ENCODE measurements at regions not wholly inside any gene's neighbourhood (a gene's known extent, or its start where the extent isn't known, plus 50 kb on each side); places are given as distances from the start of the nearest gene placed in this dataset.

DNA sequence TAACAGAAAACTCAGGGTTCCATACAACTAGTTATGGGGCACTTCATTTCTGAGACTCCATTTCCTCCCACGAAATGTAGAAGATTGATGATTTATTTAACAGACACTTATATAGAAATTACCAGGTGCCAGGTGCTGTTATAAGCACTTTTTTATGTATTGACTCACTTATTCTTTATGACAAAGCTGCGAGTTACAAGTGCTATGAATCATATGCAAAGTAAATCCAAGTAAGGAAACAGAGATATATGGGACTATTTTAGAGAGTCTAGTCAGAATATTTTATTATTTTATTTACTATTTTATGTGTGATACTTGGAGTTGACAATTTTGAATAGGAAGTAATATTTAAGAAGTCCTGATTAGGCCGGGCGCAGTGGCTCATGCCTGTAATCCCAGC lies 822.8 kb upstream of the C9orf72 start:
- TF ChIP-seq, protein P1, sequence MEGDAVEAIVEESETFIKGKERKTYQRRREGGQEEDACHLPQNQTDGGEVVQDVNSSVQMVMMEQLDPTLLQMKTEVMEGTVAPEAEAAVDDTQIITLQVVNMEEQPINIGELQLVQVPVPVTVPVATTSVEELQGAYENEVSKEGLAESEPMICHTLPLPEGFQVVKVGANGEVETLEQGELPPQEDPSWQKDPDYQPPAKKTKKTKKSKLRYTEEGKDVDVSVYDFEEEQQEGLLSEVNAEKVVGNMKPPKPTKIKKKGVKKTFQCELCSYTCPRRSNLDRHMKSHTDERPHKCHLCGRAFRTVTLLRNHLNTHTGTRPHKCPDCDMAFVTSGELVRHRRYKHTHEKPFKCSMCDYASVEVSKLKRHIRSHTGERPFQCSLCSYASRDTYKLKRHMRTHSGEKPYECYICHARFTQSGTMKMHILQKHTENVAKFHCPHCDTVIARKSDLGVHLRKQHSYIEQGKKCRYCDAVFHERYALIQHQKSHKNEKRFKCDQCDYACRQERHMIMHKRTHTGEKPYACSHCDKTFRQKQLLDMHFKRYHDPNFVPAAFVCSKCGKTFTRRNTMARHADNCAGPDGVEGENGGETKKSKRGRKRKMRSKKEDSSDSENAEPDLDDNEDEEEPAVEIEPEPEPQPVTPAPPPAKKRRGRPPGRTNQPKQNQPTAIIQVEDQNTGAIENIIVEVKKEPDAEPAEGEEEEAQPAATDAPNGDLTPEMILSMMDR (conservative IDR thresholded peaks at IDR 0.05; ENCODE audit: low read depth, low read length), result no peak
- no peak for DNase-seq (ENCODE audit: low read depth)
- H3K4me3 ChIP-seq (ENCODE audit: low read depth, low read length), result no peak overlapping the region

DNA sequence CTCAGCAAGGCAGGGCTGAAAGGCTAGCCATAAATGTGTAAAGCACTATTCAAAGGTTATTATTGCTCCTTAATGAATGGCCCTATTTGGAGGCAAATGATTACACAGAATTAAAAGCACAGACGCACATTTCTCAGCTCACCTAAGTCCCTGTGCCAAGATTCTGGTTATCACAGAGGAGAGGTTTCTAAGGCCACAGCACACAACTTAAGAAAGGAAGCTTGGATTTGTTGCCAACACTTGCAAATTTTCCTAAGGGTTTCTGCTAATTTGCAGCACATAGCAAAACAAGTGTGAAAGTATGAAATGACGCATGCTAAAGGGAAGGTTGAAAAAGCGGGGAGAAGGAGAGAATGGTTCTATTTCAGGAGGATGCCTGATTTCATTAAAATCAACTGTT lies 834.1 kb upstream of the C9orf72 start:
- DNase-seq (ENCODE audit: low read depth), result no peak
- no peak overlapping the region for H3K4me3 ChIP-seq (ENCODE audit: low read depth, low read length)
- TF ChIP-seq, protein P1 (conservative IDR thresholded peaks at IDR 0.05; ENCODE audit: low read depth, low read length), result no peak

DNA sequence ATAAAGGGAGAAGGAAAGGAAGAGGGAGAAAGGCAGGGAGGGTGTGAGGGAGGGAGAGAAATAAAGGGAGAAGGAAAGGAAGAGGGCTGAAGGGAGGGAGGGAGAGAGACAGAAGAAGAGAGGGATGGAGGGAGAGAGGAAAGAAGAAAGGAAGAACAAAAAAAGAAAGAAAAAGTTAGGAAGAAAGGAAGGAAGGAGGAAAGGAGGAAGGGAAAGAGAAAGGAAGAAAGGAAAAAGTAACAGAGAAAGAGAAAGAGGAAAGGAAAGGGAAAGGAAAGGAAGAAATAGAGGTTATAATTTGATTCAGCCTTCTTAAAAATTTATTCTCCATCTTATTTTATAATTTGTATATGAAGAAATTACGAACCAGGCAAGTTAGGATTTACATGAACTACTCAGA lies 836.6 kb upstream of the C9orf72 start:
- H3K4me3 ChIP-seq (ENCODE audit: low read depth, low read length), result no peak overlapping the region
- no peak for DNase-seq (ENCODE audit: low read depth)
- TF ChIP-seq, protein P1 (conservative IDR thresholded peaks at IDR 0.05; ENCODE audit: low read depth, low read length), result no peak

DNA sequence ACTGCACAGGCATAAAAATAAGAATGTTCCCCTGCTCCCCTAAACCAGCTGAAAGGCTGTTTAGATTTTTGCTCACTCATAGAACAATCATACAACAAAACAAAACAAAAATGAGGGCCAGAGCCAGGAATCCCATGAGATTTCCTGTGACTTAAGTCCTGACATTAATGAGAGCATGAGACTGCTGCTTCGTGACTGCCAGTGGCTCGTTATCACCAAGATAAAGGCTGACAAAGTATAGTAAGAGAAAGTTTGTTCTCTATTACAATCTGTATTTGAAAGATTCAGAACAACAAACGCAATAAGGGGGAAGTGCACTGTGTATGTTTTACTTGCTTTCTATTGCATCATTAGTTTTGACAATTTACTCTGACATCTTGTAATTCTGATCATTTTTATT lies 837.1 kb upstream of the C9orf72 start:
- no peak for DNase-seq (ENCODE audit: low read depth)
- H3K4me3 ChIP-seq (ENCODE audit: low read depth, low read length), result no peak overlapping the region
- TF ChIP-seq, protein P1 (conservative IDR thresholded peaks at IDR 0.05; ENCODE audit: low read depth, low read length), result no peak

DNA sequence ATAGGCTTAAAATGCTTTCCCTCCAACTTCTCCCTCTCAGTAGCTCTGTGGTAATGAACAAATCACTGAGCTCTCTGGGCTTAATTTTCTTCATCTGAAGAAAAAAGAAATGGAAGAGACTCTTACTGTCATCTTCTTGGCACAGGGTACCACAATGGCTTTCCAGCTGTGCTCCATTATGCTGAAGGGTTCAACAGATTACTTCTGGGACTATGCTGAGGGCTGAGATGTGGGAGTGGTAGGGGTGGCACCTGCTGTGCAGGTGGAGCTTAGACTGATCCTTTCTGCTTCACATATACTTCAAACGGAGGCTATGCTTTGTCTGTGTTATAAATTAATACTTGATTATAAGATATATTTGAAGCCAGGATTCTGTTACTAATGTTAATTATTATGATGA lies 840.2 kb upstream of the C9orf72 start:
- DNase-seq (ENCODE audit: low read depth), result no peak
- TF ChIP-seq, protein P1 (conservative IDR thresholded peaks at IDR 0.05; ENCODE audit: low read depth, low read length), result no peak
- H3K4me3 ChIP-seq (ENCODE audit: low read depth, low read length), result no peak overlapping the region

DNA sequence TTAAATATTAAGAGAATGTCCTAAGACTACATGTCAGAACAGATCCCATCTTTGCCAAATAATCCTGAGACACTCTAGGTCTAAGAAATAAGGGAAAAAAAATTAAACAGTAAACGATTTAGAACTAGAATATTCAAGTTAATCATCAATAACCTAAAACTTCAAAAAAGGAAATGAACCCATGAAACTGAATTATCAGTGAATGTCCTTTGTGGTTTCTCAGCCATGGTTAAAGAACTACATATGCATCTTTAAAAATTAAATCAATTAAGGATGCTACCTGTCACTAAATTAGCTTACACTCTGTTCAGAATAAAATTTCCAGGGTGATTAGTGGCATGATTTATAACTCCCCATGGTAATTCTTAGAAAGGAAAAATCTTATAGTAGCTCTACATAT lies 850.0 kb upstream of the C9orf72 start:
- TF ChIP-seq, protein P1 (conservative IDR thresholded peaks at IDR 0.05; ENCODE audit: low read depth, low read length), result no peak
- DNase-seq (ENCODE audit: low read depth), result no peak
- no peak overlapping the region for H3K4me3 ChIP-seq (ENCODE audit: low read depth, low read length)

DNA sequence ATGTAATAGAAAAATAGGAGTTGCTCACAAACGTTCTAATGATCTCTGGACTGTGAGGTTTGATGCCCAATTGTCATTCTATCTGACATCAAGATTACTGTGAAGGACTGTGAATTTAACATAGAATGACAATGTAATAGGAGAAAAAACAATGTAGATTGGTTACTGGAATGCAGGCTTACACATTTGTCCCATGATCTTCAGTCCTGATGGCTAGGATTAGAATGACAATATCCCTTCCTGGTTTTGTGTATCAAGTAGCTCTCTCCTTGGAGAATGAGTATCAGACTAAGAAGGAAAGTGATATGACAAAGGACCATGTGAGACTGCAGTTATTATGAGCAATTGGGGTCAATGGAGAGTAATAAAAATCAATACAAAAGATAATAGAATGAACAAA lies 862.2 kb upstream of the C9orf72 start:
- DNase-seq (ENCODE audit: low read depth), result no peak
- TF ChIP-seq, protein P1 (conservative IDR thresholded peaks at IDR 0.05; ENCODE audit: low read depth, low read length), result no peak
- H3K4me3 ChIP-seq (ENCODE audit: low read depth, low read length), result no peak overlapping the region

Data from choroid plexus epithelial cell (primary cell).